GM18508 (cell line): ENCODE measurements at regions not wholly inside any gene's neighbourhood (a gene's known extent, or its start where the extent isn't known, plus 50 kb on each side); places are given as distances from the start of the nearest gene placed in this dataset.

Experiments
- ATAC-seq: cut with Tn5 transposase; IDR thresholded peaks from one replicate; pipeline ENCODE4 v1.9.1; 2021; ENCODE audit warnings: moderate number of reproducible peaks; ENCODE audit not compliant: insufficient read depth, unreplicated experiment

DNA sequence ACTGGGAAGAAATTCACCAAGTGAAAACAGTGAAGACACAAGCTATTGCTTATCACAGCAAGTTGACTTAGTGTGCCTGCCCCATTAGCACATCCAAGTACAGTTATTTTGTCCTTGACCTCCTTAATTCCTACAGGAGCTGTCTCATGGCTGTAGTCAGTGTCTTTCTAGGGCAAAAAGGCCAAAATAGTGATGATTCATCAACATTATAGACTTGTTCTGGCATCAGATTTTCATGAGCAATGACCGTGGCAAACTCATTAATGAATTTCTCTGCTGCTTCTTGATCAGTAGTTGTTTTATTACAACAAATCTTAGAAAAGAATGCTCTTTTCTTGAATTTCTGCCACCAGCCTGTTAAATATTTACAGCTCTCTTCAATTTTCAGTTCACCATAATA is 1169.3 kb upstream of the DDX18 start:
- ATAC-seq: no peak

DNA sequence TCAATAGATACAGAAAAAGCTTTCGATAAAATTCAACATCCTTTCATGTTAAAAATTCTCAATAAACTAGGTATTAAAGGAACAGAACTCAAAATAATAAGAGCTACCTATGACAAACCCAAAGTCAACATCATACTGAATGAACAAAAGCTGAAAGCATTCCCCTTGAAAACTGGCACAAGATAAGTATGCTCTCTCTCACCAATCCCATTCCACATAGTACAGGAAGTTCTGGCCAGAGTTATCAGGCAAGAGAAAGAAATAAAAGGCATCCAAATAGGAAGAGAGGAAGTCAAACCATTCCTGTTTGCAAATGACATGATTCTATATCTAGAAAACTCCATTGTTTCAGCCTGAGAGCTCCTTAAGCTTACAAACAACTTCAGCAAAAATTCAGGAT is 1145.8 kb upstream of the DDX18 start:
- no peak for ATAC-seq

DNA sequence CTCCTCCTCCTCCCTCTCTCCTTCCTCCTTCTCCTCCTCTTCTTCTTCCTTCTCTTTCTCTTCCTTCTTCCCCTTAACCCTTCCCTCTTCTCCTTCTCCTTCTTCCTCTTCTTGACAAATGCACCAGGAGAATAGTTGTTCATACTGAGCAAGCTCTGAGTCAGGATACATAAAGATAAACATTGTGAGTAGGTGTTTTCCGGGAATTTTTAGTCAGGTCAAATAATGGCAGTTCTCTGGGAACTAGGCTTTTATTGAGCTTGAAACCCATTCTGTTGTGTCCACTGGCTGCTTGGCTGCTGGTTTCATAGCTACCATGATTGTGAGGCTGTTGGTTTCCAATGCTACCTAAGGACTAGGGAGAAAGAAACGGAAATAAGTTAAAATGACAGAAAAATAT is 1144.7 kb upstream of the DDX18 start:
- ATAC-seq: no peak

DNA sequence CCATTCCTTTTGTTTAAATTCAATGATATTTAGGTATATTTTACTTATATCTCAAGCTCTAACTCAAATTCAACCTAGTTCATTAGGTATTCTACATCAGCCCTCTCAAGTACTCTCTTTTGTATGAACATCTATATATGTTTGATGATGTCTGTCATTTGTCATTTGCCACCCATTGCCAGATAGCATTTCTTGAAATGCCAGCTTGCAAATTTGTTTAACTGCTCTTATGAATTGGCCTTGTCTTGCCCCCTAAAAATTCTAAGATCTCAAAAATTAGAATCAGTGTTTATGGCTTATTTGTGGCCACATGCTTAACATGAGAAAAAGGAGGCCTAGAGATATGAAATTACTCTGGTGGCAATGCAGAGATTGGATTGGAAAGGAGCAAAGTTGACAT is 1140.3 kb upstream of the DDX18 start:
- ATAC-seq: no peak

DNA sequence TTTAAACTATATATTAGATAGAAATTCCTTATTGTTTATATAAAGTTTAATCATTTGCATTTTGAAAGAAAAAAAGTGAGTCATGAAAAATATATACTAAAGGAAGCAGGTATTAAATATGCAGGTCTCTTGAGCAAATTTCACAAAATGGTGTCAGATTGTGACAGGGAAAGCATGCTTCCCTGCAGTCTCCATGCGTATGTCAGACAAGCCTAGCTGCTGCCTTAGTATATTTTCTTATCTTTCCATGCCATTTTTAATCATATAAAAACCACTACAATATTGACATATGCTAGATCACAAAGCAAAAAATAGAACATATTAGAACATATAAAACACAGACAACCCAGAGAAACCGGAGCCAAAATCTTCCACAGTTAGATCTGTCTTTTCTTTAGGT is 1137.7 kb upstream of the DDX18 start:
- no peak for ATAC-seq

DNA sequence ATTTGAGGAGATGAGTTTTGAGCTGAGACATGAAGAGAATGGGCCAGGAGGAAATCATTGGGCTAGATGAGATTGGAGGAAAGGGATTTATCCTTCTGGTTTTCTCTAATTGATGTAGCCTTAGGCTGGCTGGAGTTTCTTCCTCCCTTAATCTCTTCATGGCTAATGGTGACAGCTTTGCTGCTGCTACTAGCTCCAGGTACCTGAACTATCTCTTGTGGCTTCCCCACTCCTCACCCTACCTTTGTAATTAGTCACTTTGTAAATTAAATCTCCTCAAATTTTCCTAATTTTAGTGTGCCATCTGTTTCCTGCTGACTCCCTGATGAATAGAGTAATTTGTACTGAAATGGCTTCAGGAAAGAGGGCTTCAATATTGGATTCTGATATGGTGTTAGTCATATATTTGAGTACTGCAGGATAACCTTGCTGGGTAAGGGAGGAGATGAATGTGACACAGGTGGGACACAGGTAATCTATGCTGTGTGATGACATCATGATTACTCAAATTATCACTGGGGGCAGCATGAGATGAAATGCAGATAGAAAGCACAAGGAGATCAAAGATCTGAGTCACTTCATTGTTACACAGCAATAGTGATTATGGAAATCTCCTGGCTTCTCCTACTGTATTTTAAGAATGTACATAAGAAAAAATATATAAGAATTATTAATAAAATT is 1134.1 kb upstream of the DDX18 start:
- ATAC-seq: no peak

DNA sequence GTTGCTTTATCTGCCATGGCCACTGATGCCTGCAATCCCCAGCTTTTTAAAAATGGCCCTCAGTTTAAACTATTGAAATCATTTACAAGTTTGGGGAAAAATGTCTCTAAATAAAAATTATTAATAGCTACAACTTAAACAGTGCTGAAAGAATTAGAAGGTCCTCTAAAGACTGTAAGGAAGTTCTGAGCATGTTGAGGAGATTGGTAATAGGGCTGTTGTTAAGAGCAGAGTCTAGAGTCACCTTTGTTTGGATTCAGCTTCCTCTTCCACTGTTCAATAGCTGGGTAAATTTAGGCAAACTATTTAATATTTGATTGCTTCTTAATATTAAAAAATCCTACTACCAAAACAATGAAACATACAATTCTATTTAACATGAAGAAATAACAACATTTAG is 1127.1 kb upstream of the DDX18 start:
- ATAC-seq: no peak

DNA sequence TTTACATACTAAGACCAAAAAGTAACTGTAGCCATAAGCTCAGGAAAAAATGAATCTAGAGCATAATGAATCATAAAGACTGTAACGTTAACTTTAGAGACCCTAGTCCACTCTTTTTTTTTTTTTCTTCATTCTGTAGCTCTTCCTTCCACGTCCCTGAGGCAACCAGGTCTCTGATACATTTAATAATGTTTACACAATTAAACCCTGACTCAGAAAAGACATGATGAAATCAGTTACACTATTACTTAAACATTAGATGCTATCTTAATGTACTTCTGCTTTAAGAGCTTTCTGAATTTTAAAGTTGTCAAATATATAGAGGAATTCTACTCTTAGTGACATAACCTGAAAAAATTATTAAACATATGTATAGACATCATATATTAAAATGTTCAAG is 1121.5 kb upstream of the DDX18 start:
- ATAC-seq: no peak

DNA sequence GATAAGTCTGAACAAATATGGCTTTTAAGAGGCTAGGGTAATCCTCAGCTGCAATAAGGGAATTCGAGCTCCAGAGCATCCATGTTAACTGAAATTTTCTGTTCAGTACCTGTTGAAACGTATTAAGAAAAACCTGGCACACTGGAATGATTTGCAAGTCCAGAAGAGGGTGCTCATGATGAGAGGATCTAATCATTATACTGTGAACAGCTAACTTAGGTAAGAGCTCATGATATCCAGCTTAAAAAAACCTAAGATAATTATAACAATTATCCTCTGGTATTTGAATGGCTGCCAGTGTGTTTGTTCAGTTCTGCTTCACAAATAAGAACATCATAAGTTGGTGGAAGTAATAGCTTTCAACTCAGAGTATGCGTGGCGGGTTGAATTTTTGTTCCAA is 1118.3 kb upstream of the DDX18 start:
- no peak for ATAC-seq

DNA sequence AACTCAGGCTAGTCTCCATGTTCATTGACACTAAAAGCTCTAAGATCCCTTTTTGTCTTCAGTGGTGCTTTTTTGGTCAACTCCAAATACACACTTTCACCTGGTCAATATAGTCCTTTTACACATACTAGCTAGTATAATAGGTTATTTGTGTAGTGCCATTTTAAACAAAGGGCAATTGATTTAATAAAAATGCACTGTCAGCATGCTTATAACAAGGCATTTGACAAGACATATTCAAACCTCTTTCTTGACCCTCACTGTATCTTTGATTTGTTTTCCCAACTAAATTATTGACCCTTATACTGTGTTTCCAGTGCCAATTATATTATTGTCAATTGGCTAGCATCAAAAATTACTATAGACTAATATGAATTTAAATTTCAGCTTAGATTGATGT is 1117.6 kb upstream of the DDX18 start:
- ATAC-seq: no peak

DNA sequence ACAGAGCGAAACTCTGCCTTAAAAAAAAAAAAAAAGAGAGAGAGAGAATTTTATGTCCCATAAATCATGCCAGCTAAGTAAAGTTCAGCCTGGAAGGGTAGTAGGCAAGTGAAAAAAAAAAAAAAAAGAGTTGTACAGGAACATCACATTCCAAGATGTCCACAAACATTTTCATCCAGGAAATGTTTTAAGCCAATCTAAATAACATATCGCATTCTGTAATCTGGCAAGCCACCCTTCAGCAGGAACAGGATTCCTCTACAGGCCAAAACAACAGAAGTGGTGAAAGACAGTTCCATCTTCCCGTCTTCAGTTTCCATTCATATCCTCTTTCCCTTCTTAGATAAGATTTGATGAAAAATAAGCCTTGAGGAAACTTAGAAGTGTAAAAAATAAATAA is 1108.1 kb upstream of the DDX18 start:
- no peak for ATAC-seq

DNA sequence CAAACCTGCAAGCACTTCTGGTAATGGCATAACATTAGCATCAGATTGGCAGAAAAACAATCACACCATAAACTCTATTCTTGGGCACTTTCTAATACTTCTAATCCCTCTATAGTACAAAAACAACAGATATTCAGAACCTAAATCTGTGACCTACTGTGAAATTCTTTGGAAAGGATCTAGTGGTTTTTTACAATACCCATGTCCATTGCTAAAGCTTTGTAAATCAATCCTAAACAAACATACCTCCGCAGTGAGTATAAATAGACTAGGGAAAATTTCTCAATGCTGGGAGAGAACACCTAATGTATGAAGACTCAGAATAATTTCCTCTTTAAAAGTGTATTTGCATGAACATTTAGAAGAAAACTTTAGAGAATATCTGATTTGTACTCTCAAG is 1098.5 kb upstream of the DDX18 start:
- ATAC-seq: no peak

DNA sequence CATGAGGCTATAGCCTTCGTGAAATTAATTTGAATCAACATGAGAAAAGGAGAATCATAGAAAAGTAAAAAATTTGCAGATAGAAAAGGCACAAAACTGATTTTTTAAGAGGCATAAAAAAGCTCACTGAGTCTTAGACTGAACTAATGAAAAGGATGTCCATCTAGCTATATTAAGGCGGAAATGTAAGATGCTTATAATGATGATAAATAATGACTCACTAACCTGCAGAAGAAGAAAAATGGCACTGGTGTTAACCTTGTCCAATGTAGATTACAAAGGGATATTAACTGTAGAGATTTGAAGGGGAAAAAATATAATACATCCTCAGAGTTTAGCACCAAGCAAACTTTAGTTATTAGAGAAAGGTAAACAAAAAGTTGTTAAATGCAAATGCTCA is 1098.0 kb upstream of the DDX18 start:
- no peak for ATAC-seq

DNA sequence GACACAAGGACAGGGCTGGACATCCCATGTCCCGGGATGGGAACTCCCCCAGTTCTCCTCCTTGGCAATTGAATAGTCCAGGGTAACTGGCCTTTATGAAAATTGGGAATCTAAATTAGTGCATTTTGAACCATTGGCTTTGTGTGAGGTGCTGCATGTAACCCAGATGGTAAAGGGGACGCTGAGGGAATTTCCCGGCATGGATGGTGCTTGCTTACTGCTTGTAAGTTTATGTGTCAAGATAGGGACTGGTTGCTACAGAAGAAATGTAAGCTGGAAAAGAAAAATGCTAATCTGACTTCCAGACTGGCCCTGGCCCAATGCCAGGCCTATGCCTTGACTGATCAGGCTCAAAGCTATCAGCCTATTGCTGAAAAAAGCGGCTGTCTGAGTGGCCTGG is 1096.7 kb upstream of the DDX18 start:
- no peak for ATAC-seq

DNA sequence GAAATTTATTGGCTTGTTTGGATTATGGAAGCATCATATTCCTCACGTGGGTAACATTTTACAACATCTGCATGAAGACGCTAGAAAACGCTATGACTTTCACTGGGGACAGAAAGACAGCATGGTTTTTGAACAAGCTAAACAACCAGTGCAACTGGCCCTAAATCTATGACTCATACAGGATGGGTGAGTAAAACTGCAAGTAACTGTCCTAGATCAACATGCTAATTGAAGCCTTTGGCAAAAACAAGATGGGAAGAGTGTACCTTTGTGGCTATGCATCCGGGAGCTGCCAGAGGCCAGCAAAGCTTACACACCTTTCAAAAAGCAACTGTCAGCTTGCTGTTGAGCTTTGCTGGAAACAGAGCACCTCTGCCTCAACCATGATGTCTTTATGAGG is 1096.0 kb upstream of the DDX18 start:
- ATAC-seq: no peak

DNA sequence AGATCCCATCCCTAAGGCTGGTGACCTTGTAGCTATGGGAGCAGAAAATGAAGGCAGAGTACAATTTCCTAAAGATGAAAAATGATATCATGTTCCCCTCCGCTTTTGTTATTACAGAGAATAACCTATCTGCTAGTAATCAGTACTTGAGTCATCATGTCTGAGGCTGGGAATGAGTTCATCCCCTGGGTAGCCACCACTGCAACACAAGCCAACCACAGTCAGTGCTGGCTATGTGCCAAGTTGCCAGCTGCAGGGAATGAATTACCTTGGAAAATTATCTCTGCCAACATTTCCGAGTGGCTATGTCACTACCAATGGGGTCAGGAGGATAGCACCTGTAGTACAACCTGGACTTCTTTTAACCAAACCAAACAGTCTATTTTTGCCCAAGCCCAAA is 1094.7 kb upstream of the DDX18 start:
- no peak for ATAC-seq

DNA sequence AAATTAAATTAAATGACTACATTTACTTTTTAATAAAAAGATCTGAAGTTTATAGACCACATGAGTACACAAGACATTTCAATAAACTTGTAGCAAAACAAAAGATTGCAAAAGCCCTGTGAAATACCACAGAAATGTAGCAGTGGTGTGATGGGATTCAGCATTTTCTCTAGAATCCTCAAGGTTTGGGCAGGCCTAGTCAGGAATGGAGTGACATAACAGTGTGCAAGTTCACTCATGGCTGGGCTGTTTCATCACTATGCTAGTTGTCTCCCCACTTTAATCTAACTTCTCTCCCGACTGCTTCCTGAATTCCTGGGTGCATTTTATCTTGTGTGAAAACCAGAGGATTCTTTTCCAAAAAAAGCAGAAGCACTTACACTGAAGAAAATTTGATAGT is 1089.9 kb upstream of the DDX18 start:
- ATAC-seq: no peak

DNA sequence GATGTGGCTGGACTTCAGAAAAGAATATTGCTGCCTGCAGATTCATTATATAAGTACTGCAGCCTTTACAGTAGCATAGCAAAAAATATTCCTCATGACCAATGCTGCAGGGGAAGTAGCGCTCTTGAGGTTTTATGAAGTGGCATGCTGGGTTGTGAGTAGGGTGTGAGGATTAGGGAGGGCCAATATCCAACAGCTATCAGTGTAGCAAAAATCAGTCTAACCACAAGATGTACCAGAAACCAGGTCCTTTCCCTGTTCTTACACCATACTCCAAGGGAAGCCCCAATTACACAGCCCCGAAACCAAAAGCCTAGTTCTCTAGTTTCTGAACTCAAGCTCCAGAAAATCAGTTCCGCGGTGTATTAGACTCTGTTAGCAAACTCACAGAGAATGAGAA is 1082.2 kb upstream of the DDX18 start:
- no peak for ATAC-seq

DNA sequence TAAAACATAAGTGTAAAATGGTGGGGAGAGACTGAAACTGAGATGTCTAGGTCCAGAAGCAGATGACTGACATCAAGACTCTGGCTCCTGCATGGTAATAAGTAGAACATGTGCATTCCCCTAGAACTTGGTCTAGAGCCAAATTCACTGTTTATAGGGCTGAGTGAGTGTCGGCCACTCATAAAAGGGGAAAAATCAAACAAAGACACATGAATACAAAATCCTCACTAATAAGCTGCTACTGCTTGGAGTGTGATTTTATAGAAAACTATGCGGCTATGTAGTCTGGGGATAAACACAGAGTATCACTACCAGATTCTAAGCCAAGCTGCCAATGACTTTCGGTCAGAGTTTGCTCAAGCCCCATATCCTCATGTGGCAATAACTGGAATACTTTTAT is 1080.8 kb upstream of the DDX18 start:
- no peak for ATAC-seq

DNA sequence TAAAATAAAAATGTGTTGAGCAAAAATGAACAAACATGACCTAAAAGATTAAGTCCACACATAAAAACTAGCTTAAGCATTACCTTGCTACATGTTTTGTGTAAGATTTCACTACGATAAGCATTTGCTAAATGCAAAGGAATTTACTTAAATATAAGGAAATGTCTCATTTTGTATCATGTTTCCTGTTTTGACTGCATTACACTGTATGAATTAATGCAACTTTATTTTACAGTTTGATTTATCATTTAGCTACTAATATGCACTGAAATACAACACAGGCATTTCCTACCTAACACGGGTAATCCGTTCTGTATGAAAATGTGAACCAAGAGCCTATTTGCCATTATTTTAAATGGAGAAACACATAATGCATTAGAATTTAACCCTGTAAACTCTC is 1076.5 kb upstream of the DDX18 start:
- no peak for ATAC-seq

DNA sequence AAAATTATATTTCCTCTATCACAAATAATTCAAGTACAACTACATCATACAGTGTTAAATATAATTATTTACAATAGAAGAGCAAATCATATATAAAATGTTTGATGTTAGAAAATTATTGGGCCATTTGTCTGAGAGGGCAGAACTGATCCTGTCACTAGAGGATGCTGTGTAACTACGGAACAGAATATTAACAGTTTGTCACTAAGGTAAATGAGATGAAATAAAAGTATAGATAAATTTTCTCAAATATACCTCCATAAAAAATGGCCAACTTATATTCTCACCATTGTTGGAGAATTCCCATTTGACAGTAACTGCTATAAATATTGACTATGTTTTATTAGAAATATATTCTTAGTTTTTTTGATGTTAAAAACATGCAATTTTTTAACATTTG is 1067.4 kb upstream of the DDX18 start:
- ATAC-seq: no peak

DNA sequence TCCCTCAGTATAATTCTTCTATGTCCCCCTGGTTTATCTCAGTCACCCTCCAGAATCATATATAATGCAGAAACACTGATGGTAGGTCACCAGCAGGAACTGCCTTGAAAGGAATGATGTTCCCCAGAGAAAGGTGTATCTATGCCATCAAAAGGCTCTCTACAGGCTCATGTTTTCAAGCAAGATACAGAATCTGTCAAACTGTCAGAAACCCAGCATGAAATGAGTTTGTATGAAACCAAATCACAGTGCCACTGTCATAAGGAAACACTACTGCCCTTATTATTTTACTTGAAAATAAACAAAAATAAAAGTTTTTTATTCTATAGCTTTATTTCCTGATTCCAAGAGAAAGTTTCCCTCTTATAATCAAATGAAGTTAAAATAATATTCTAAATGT is 1064.5 kb upstream of the DDX18 start:
- ATAC-seq: no peak
